H1 (cell line): ENCODE measurements at regions not wholly inside any gene's neighbourhood (a gene's known extent, or its start where the extent isn't known, plus 50 kb on each side); places are given as distances from the start of the nearest gene placed in this dataset.

Source experiments
- CHD2 ChIP-seq: IDR thresholded peaks from 2 replicates; pipeline ENCODE4 v1.6.1; 2012; ENCODE audit warnings: low read length, improper control_type of control experiment
- SRF ChIP-seq: IDR thresholded peaks from 2 replicates; pipeline ENCODE4 v1.6.1; 2011; ENCODE audit warnings: mild to moderate bottlenecking, low read depth, low read length, moderate library complexity

GRCh38 chr6:14918200-14918907, 327.5 kb upstream of the JARID2 start (continued):
- TF ChIP-seq CHD2 = no peak
- TF ChIP-seq SRF = no peak
